ENCODE measurements at regions not wholly inside any gene's neighbourhood (a gene's known extent, or its start where the extent isn't known, plus 50 kb on each side); places are given as distances from the start of the nearest gene placed in this dataset.

DNA sequence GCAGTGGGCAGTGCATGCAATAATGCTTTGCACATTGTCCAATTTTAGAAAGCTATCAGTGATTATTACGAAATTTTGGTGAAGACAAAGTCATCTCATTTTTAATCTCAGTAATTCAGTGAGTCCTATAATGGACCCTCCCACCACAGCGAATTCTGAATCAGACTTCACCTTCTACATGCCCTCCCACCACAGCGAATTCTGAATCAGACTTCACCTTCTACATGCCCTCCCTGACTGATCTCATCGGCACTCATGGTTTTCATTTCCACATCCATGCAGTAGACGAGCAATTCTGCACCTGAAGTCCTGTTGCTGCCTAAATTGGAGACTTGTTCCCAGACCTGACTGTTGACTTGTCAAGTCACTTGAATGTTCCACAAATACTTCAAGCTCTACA lies 522.3 kb downstream of the EIPR1 start:
- TF ChIP-seq POLR2A (IDR thresholded peaks at IDR 0.05) (no peak), CTCF (IDR thresholded peaks at IDR 0.05) (no peak)

Measured in thyroid gland (tissue), 4 donors.